ENCODE measurements at regions not wholly inside any gene's neighbourhood (a gene's known extent, or its start where the extent isn't known, plus 50 kb on each side); places are given as distances from the start of the nearest gene placed in this dataset.

- TF ChIP-seq REST (tag by site-specific recombination; IDR thresholded peaks at IDR 0.05) (no peak), ZNF121 (tag by site-specific recombination; IDR thresholded peaks at IDR 0.05) (no peak), ZNF292 (tag by site-specific recombination; IDR thresholded peaks at IDR 0.05; ENCODE audit: borderline replicate concordance, low read depth) (no peak), KLF10 (tag by site-specific recombination; IDR thresholded peaks at IDR 0.05) (no peak), IKZF3 (tag by site-specific recombination; IDR thresholded peaks at IDR 0.05) (no peak), ZNF335 (tag by site-specific recombination; conservative IDR thresholded peaks at IDR 0.05) (no peak)
Measured at GRCh38 chr4:185888676-185889075, 76.7 kb upstream of the SORBS2 start (continued).

- Histone ChIP-seq H3K27ac (ENCODE audit: extremely low read depth, low read depth, low read length) (no peak overlapping the region), H3K4me1 (ENCODE audit: control insufficient read depth, insufficient read depth, low read length) (no peaks in the 10 kb centered on the region), H3K36me3 (ENCODE audit: control insufficient read depth in 2 of 2, insufficient read depth in 1 of 2, low read length in 2 of 2) (no peaks in the 10 kb centered on the region), H3K4me3 (ENCODE audit: low read depth, low read length) (no peak overlapping the region), H3K9me3 (ENCODE audit: control insufficient read depth, insufficient read depth, low read depth, low read length) (no peaks in the 10 kb centered on the region)
- ChIA-PET POLR2A (no interaction called here), CTCF (interaction anchor here (0.7 kb wide), 1 partner anchor 629 kb away, joined by 6 read pairs; no protein-coding TSS in a partner anchor)
- no peak for TF ChIP-seq ZNF311 (tag by site-specific recombination; IDR thresholded peaks at IDR 0.05; ENCODE audit: borderline replicate concordance)
- no peak for TF ChIP-seq ZBTB49 (tag by site-specific recombination; IDR thresholded peaks at IDR 0.05; ENCODE audit: low read depth)
- TF ChIP-seq ZNF248 (tag by site-specific recombination; IDR thresholded peaks at IDR 0.05): no peak
- no peak for TF ChIP-seq ZNF701 (tag by site-specific recombination; IDR thresholded peaks at IDR 0.05)
- TF ChIP-seq ZNF416 (tag by site-specific recombination; IDR thresholded peaks at IDR 0.05): no peak
- TF ChIP-seq ZNF10 (tag by site-specific recombination; IDR thresholded peaks at IDR 0.05): no peak
- TF ChIP-seq SETDB1 (IDR thresholded peaks at IDR 0.05; ENCODE audit: insufficient read length, low read length): no peak
- no peak for TF ChIP-seq ZNF561 (tag by site-specific recombination; IDR thresholded peaks at IDR 0.05; ENCODE audit: borderline replicate concordance)
Measured at GRCh38 chr4:185889585-185889984, 77.6 kb upstream of the SORBS2 start.

- H3K36me3 ChIP-seq (ENCODE audit: control insufficient read depth in 2 of 2, insufficient read depth in 1 of 2, low read length in 2 of 2): no peaks in the 10 kb centered on the region
- POLR2A ChIA-PET: no interaction called here
- H3K4me3 ChIP-seq (ENCODE audit: low read depth, low read length): no peak overlapping the region
- CTCF ChIA-PET: interaction anchor here (0.7 kb wide), 1 partner anchor 630 kb away, joined by 6 read pairs; no protein-coding TSS in a partner anchor
- H3K9me3 ChIP-seq (ENCODE audit: control insufficient read depth, insufficient read depth, low read depth, low read length): no peaks in the 10 kb centered on the region
- no peak for TF ChIP-seq ZNF555 (tag by site-specific recombination; conservative IDR thresholded peaks at IDR 0.05)
- TF ChIP-seq ZBTB48 (tag by site-specific recombination; IDR thresholded peaks at IDR 0.05): no peak
- TF ChIP-seq ZNF223 (tag by site-specific recombination; IDR thresholded peaks at IDR 0.05): no peak
- TF ChIP-seq ZNF175 (tag by site-specific recombination; IDR thresholded peaks at IDR 0.05): no peak
- TF ChIP-seq MZF1 (tag by site-specific recombination; IDR thresholded peaks at IDR 0.05; ENCODE audit: borderline replicate concordance): no peak
- TF ChIP-seq ZBTB21 (tag by site-specific recombination; IDR thresholded peaks at IDR 0.05): no peak
- no peak for TF ChIP-seq ZBTB26 (tag by site-specific recombination; optimal IDR thresholded peaks at IDR 0.05)
- TF ChIP-seq SCRT1 (tag by site-specific recombination; IDR thresholded peaks at IDR 0.05; ENCODE audit: borderline replicate concordance): no peak
- no peak for TF ChIP-seq ZNF398 (tag by site-specific recombination; IDR thresholded peaks at IDR 0.05)
- H3K4me1 ChIP-seq (ENCODE audit: control insufficient read depth, insufficient read depth, low read length): no peaks in the 10 kb centered on the region
- no peak overlapping the region for H3K27ac ChIP-seq (ENCODE audit: extremely low read depth, low read depth, low read length)
Measured at GRCh38 chr4:185890196-185890595, 78.2 kb upstream of the SORBS2 start.
